ENCODE measurements at regions not wholly inside any gene's neighbourhood (a gene's known extent, or its start where the extent isn't known, plus 50 kb on each side); places are given as distances from the start of the nearest gene placed in this dataset.

DNA sequence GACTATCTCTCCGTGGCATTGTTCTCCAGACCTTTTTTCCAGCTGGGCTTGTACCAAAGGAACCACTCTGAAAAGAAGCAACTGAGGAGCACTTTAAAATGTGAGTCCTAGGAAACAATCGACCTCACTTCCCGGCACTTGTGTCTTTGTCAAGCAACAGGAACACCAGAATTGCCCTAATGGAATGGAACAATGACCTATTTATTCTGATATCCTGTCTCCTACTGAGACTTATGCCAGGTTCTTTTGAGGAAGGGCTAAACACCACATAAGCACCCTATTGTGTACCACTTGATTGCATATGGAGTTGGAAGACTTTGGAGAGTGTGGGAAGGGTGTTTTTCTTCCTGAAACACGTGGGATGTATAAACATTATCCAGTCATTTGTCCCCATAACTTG is 56.8 kb upstream of the TGFBR2 start (continued):
- no peak for TF ChIP-seq NRF1 (IDR thresholded peaks at IDR 0.05; ENCODE audit: low read depth, low read length)
- TF ChIP-seq POU5F1 (IDR thresholded peaks at IDR 0.05; ENCODE audit: low read depth, low read length), result no peak
- TF ChIP-seq KDM1A (IDR thresholded peaks at IDR 0.05; ENCODE audit: borderline replicate concordance, low read length), result peak; percentile 10; the same call in 1 of the 2 replicates
